SW 1271 (cell line): ENCODE measurements at regions not wholly inside any gene's neighbourhood (a gene's known extent, or its start where the extent isn't known, plus 50 kb on each side); places are given as distances from the start of the nearest gene placed in this dataset.
"Not testable (repeated sequence)": the region's sequence is repeated elsewhere in the genome, so short reads cannot be mapped to it uniquely, and the experiment has no call there.

Experiments used
- DNase-seq, 2 experiments: peaks; one replicate each; lab custom pipeline; 2025; lab: John Stamatoyannopoulos, UW

DNA sequence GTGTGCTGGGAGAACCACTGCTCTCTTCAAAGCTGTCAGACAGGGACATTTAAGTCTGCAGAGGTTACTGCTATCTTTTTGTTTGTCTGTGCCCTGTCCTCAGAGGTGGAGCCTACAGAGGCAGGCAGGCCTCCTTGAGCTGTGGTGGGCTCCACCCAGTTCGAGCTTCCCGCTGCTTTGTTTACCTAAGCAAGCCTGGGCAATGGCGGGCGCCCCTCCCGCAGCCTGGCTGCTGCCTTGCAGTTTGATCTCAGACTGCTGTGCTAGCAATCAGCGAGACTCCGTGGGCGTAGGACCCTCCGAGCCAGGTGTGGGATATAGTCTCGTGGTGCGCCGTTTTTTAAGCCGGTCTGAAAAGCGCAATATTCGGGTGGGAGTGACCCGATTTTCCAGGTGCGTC, 164.0 kb downstream of the HRH4 start:
- DNase-seq = not testable (repeated sequence)

- no peak for DNase-seq
These were observed 167.3 kb downstream of the HRH4 start for GRCh38 chr18:24627644-24628315.

- no peak for DNase-seq
These were observed 167.9 kb downstream of the HRH4 start for GRCh38 chr18:24628326-24628725.

DNA sequence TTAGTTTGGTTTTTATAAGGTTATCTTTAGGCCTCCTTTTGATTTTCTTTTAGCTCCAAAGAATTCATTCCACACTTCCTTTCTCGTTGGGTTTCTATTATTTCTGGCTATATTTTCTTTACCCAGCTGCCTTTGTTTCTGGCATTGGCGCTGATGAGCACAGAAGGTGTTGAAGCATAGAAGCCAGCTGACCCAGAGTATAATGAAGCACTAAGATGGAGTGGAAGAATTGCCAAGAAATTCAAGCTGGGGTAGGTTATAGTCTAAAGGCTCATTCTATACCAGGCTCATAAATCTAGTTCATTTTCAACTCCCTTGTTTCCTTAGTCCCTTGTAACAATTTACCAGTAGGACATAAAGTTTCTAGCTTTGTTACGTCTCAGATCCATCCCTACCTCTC, 169.5 kb downstream of the HRH4 start:
- DNase-seq = no peak

GRCh38 chr18:24630346-24630880, 170.0 kb downstream of the HRH4 start:
- no peak for DNase-seq

GRCh38 chr18:24631243-24632025, 171.0 kb downstream of the HRH4 start:
- DNase-seq = no peak

DNA sequence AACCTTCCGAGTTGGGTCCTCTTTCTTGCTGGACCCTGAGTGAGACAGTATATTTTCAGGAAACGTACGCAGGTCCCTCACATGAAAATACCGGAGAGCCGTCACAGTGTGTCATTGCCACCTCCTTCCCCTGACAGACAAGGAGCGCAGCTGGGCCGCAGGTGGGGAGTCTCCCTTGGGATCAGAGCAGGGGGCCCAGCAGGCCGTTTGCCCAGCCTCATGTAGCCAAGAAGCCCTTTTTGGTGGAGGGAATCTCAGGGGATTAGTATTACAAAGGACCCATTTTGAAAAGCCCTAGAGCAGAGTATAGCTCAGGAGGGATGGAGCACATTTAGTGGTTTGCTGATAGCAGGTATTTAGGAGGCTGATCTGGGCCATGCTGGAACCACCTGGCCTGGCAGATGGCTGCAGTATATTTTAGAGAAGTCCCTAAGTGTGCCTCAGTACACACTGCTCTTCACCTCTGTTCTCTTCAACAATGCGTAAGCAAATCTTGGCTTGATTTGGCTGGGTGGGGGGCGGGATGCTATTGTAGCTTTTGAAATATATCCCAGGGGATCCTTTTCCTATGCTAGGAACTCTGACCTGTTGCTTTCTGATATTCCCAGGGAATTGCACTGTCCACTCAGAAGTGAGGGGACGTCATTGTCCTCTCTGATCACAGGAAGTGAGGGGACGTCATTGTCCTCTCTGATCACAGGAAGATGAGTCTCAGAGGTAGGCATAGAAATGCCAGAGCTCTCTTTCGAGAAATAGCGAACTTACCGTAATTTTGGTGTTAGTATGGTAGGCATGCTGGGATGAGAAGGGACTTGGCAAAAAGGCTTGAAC, 171.9 kb downstream of the HRH4 start:
- DNase-seq = no peak

GRCh38 chr18:24633121-24633520, 172.7 kb downstream of the HRH4 start:
- DNase-seq = peak in 1 of 2 experiments; percentile 11

DNA sequence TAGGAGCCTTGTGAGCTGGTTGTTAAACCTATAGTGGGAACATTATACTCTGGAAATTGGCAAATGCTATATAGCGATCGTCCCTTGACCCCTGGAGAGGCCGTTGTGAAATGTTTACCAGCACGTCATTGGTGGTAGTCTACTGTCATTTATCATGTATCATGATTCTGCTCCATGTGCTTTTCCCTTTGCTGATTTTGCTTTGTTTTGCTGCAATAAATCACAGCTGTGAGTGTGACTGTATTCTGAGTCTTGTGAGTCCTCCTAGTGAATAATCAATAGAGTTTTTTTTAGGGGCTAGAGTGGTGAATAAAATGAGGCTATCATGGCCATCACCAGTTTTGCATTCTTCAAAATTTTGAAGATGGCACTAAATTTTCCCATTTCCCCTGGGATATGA, 189.1 kb downstream of the HRH4 start:
- DNase-seq = no peak

GRCh38 chr18:24651434-24651833, 191.0 kb downstream of the HRH4 start:
- no peak for DNase-seq

GRCh38 chr18:24656050-24656449, 195.6 kb downstream of the HRH4 start:
- no peak for DNase-seq

DNA sequence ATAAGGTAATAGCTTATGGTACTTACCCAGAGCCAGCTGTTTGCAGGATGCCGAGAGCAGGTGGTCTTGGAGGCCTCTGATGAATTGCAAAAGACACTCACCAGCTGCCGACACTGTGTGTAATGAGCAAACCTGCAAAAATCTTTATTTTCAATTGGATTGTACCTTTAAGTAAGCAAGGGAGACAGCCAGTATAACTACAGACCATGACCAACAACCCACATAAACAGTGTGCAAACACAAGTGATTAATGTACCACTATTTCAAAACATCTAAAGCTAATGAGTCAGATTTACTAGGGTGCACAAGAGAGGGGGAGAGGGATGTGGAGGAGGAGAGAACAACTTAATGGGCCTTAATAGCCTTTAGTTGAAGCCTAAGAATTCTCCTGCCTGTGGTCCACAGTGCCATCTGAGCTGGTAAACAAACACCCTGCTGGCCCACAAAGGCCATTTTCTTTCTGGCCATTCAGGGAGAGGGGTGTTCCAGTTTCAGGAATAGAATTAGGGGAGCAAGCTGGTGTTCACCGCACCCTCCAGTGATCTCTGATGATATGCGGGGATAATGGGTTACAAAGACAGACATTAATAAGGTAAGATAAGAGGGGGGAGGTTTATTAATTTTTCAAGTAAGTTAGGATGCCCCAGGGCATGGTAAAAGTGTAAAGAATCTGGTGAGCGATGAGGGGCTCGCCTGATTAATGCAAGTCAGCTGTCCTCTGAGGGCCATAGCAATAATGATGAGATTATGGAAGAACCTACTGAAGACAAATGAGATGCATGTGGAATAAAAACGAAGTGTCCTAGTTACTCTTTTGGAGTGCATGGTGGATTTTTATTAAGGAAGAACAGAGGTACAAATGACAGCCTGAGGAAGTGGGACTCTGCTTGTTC, 196.4 kb downstream of the HRH4 start:
- DNase-seq = no peak

GRCh38 chr18:24657444-24657842, 197.0 kb downstream of the HRH4 start:
- no peak for DNase-seq

- no peak for DNase-seq
These were observed 197.9 kb downstream of the HRH4 start for GRCh38 chr18:24658302-24658701.

DNA sequence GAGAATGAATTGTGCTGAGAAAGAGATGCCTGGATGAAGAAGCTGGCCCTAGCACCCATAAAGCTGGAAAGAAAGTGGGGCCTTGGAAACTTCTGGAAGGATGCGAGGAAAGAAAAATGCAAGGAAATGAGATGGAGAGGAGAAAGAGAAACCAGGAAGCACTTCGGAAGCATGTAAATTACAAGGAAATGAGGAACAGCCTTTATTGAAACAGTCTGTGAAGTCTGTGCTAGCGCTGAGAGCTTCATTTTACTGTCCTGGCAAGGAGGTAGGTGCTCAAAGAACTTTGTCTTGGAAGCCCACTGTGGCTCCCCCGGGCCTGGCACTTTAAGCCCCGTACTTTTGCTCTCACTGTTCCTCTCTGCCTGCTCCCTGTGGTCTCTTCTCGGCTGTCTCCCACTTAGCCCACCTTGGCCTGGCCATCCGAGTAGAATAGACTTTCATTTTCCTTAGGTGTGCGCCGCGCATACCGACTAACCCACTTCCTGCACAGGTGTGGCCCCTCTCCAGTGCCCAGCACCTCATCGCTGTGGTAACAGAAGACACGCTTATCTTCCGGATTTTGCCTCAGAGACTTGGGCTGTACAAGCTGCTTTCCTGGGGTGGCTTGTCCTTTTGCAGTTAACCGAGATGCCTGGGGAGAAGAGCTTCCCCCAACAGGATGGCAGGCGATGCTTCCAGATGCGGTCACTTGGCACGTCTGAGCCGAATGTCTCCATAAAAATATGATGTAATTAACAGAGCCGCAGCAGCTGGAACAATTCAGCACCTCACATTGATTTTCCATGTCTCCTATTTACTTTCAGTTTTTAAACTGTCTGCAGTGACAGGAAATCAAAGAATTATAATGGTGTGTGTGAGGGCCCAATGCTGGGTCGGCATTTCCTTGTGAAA, 199.6 kb downstream of the HRH4 start:
- DNase-seq = no peak

- DNase-seq = no peak
These were observed 200.5 kb downstream of the HRH4 start for GRCh38 chr18:24660956-24661355.

- DNase-seq = no peak
These were observed 202.0 kb downstream of the HRH4 start for GRCh38 chr18:24662412-24662821.

DNA sequence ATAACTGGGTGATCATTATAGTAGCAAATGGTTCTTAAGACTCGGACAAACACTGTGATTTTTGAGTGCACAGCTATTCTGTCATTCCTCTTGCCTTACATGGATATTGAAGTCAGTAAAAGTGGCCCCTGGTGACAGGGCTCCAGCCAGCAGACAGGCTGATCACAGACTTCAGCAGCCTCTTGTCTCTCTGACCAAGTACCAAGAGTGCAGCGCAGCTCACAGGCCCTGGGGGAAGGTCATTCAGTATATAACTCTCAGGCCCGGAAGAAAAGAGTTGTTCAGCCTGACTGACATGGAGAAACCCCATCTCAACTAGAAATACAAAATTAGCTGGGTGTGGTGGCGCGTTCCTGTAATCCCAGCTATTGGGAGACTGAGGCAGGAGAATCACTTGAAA, 202.6 kb downstream of the HRH4 start:
- no peak for DNase-seq

DNA sequence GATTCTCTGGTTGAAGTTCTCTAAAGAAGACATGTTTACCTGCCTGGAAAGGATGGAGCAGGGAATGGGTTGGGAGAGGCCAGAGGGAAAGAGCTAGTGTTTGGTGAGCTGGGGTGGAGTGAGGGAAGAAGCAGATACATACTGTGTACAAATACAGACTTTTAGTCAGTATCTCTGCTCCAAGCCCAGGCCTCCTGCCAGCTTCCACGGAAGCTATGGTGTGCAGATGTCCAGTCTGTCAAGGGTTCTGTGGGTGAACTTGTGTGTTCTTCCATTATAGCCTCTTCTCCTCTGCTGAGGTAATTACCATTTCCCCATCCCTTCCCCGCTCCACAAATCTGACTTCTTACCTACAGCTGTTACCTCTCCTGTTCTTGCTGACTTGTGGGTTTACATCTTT, 208.6 kb downstream of the HRH4 start:
- no peak for DNase-seq

- no peak for DNase-seq
These were observed 209.1 kb downstream of the HRH4 start for GRCh38 chr18:24669502-24669901.
